VCaP (cell line): ENCODE measurements at regions not wholly inside any gene's neighbourhood (a gene's known extent, or its start where the extent isn't known, plus 50 kb on each side); places are given as distances from the start of the nearest gene placed in this dataset.

Source experiments
- H3K27ac ChIP-seq: fragments of 450-650 bp; 2 replicates; pipeline ENCODE4 v1.5.1; 2017
- TF ChIP-seq, protein P1 (sequence below): fragments of 450-650 bp; conservative IDR thresholded peaks from 2 replicates; pipeline ENCODE4 v1.5.1; 2017; ENCODE audit warnings: mild to moderate bottlenecking, moderate library complexity

- TF ChIP-seq, protein P1, sequence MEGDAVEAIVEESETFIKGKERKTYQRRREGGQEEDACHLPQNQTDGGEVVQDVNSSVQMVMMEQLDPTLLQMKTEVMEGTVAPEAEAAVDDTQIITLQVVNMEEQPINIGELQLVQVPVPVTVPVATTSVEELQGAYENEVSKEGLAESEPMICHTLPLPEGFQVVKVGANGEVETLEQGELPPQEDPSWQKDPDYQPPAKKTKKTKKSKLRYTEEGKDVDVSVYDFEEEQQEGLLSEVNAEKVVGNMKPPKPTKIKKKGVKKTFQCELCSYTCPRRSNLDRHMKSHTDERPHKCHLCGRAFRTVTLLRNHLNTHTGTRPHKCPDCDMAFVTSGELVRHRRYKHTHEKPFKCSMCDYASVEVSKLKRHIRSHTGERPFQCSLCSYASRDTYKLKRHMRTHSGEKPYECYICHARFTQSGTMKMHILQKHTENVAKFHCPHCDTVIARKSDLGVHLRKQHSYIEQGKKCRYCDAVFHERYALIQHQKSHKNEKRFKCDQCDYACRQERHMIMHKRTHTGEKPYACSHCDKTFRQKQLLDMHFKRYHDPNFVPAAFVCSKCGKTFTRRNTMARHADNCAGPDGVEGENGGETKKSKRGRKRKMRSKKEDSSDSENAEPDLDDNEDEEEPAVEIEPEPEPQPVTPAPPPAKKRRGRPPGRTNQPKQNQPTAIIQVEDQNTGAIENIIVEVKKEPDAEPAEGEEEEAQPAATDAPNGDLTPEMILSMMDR = no peak
- no peak overlapping the region for H3K27ac ChIP-seq
Observed at GRCh38 chr9:115289757-115290208, 171.8 kb upstream of the TNC start.

- TF ChIP-seq, protein P1 = no peak
- H3K27ac ChIP-seq = peak overlapping the region; percentile 50
Observed at GRCh38 chr9:115291841-115292240, 173.9 kb upstream of the TNC start.

DNA sequence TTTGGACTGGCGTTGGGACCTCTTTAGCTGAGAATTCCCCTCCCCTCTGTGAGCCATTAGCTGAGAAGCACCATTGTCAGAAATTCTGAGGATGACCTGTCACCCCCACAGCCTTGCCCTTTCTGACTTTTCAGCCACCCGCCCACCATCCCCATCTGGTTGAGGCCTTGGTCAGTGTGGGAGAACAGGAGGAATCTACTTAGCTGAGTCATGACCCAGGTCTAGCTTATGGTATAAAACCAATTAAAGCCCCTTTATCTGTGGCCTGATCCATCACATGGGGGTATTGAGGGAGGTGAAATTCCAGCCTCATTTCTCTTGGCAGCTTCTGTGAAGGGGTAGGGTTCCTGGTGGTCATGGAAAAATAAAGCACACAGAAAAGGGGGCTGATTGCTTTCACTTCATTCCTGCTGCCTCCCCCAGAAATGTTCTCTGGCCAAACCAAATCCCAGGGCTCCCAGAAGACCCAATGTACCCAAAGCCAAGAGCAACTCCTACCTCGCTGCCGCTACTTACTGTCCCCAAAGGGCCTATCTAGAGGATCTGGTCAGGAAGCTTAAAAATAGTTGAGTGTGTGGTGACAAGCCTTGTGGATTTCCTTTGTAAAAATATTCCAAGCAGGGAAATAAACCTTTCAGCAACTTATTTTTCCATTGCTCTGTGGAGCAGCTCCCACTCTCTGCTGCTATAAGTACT, 174.8 kb upstream of the TNC start:
- TF ChIP-seq, protein P1 = no peak
- H3K27ac ChIP-seq = peak overlapping the region; percentile 50

DNA sequence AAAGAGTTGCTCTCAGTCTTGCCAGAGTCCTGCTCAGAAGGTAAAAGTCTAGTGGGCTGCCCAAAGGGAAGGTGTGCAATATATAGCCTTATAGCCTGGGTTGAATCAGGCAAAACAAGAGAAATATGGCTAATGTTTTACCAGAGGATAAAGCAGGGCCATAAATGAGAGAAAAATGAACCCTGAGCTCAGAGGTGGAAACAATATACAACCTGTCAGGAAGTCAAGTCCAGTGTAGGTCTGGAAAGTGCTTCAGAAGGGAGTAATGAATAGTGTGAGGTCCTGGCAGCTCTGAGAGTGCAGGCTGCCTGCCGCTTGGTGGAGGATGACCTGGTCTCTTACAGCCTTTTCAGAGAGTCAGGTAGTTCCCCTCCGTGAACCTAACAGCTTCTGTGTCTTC, 177.8 kb upstream of the TNC start:
- TF ChIP-seq, protein P1 = no peak
- H3K27ac ChIP-seq = no peak overlapping the region

GRCh38 chr9:115296831-115297565, 179.0 kb upstream of the TNC start:
- H3K27ac ChIP-seq = no peak overlapping the region
- TF ChIP-seq, protein P1 = no peak

GRCh38 chr9:115300116-115300515, 182.2 kb upstream of the TNC start:
- H3K27ac ChIP-seq = no peak overlapping the region
- TF ChIP-seq, protein P1 = no peak

DNA sequence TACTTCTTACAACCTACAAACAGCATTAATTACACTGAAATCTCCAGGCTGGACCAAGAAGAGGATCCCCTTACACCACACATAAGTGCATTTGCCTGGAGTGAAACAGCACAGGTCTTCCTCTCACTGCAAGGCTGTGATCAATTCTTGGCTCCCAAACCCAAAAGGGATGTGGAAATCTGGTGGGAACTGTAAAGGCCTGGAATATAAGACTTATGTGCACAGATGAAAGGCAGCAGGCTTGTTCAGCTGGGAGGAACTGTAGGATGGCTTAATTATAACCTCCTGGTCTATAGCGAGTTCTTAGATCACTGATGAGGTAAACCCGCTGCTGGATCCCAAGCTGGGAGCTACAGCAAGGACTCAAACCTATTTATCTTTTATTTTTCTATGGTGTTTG, 182.9 kb upstream of the TNC start:
- H3K27ac ChIP-seq = no peak overlapping the region
- TF ChIP-seq, protein P1 = no peak
